Tibial artery (tissue), 4 donors: ENCODE measurements at regions not wholly inside any gene's neighbourhood (a gene's known extent, or its start where the extent isn't known, plus 50 kb on each side); places are given as distances from the start of the nearest gene placed in this dataset.

Experiments used
- DNase-seq, 2 donors: peaks; one replicate each; pipeline ENCODE4 v3.0.0-alpha.2; 2019
- H3K27ac ChIP-seq, 2 donors: fragments of 200-600 bp; sonication (generic) in 1 of 2; 1 replicate in 1 of 2; 2 replicates in 1 of 2; pipeline ENCODE4 v1.5.1; 2018 to 2019; ENCODE audit warnings: mild to moderate bottlenecking in 1 of 2
- H3K27me3 ChIP-seq, 2 donors: fragments of 200-600 bp; sonication (generic) in 1 of 2; one replicate each; pipeline versions ENCODE4 v1.5.1 to v1.6.0; 2016 to 2019
- H3K36me3 ChIP-seq, 3 donors: fragments of 200-600 bp; sonication (generic) in 2 of 3; one replicate each; pipeline ENCODE4 v1.5.1; 2016 to 2019; ENCODE audit warnings: mild to moderate bottlenecking in 2 of 3
- H3K4me1 ChIP-seq, 4 donors: fragments of 200-600 bp; sonication (generic) in 2 of 4; 1 replicate in 3 of 4; 2 replicates in 1 of 4; pipeline ENCODE4 v1.5.1; 2016 to 2019
- H3K4me3 ChIP-seq, 2 donors: fragments of 200-600 bp; sonication (generic) in 1 of 2; 1 replicate in 1 of 2; 2 replicates in 1 of 2; pipeline ENCODE4 v1.5.1; 2018 to 2019; ENCODE audit warnings: mild to moderate bottlenecking in 2 of 2
- H3K9me3 ChIP-seq, 3 donors: fragments of 200-600 bp; sonication (generic) in 1 of 3; one replicate each; pipeline ENCODE4 v1.5.1; 2016 to 2019
- intact Hi-C: fragments of 100-400 bp; cut with DNase I; formaldehyde crosslinking; loops from one replicate; pipeline ENCODE4 v1.15.0; 2023; ENCODE audit warnings: low total_unique reads
- TF ChIP-seq, protein P1 (sequence below), 2 experiments: fragments of 200-600 bp in 1 of 2; fragments of 450-650 bp in 1 of 2; IDR thresholded peaks; one replicate each; pipeline ENCODE4 v1.5.1; 2017 to 2019; ENCODE audit warnings: antibody characterized with exemption in 2 of 2, mild to moderate bottlenecking in 1 of 2, moderate library complexity in 1 of 2

DNA sequence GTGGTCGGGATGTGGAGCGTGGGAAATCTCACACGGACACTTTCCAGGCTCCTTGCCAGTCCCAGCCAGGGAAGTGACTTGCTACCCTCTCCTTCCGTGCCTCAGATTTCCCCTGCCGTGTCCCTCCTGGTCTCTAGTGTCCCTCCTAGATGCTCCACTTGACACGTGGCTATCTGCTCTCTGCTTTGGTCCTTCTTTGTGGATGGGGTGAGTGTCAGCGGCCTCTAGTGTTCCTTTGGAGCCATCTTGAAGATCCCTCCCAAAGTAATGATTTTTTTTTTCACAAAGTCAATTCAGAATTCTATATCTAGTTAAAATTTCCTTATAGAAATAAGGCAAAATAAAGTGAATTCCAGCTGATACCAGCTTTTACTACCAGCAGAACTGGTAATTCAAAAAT is 117.7 kb downstream of the MRPL36 start:
- DNase-seq: no peak
- TF ChIP-seq, protein P1, sequence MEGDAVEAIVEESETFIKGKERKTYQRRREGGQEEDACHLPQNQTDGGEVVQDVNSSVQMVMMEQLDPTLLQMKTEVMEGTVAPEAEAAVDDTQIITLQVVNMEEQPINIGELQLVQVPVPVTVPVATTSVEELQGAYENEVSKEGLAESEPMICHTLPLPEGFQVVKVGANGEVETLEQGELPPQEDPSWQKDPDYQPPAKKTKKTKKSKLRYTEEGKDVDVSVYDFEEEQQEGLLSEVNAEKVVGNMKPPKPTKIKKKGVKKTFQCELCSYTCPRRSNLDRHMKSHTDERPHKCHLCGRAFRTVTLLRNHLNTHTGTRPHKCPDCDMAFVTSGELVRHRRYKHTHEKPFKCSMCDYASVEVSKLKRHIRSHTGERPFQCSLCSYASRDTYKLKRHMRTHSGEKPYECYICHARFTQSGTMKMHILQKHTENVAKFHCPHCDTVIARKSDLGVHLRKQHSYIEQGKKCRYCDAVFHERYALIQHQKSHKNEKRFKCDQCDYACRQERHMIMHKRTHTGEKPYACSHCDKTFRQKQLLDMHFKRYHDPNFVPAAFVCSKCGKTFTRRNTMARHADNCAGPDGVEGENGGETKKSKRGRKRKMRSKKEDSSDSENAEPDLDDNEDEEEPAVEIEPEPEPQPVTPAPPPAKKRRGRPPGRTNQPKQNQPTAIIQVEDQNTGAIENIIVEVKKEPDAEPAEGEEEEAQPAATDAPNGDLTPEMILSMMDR (IDR thresholded peaks at IDR 0.05): no peak
- Histone ChIP-seq H3K27me3 (peaks cover 0 to 12% of the 10 kb centered on the region in 2 donors), H3K9me3 (peaks cover 0 to 2% (median 0%) of the 10 kb centered on the region in 3 donors), H3K36me3 (no peaks in the 10 kb centered on the region), H3K4me1 (no peaks in the 10 kb centered on the region), H3K4me3 (no peak overlapping the region), H3K27ac (no peak overlapping the region)
- intact Hi-C loops: no loop called here

DNA sequence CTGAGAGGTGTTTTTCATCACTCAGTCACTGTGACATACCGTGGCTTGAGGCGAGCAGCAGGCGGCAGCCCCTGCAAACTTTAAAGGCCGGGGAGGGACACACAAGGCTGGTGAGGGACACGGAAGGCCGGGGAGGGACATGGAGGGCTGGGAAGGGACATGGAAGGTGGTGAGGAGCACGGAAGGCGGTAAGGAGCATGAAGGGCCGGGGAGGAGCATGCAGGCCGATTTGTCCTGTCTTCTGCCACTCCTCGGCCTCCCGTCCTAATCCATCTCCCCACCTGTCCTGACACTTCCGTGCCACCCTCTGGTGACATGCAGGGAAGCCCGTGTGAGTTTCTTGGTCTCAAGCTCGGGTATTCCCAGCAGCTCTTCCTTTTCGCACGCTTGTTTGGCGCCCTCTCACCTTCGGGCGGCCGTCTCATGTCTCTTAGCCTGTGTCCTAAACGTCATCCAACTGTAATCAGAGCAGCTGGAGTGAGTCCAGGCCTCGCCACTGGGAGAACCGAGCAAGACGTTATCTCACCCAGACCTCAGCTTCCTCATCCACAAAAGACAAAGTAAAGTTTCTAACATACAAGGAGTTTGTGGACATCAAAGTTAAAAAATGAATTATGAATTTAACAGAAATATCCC is 126.5 kb downstream of the MRPL36 start:
- no peaks in the 10 kb centered on the region for H3K36me3 ChIP-seq
- TF ChIP-seq, protein P1 (IDR thresholded peaks at IDR 0.05): no peak
- intact Hi-C loops: no loop called here
- no peak overlapping the region for H3K27ac ChIP-seq
- H3K27me3 ChIP-seq: peaks cover 0 to 40% of the 10 kb centered on the region in 2 donors
- H3K4me3 ChIP-seq: no peak overlapping the region
- peaks cover 0 to 22% (median 2%) of the 10 kb centered on the region in 3 donors for H3K9me3 ChIP-seq
- DNase-seq: no peak
- no peaks in the 10 kb centered on the region for H3K4me1 ChIP-seq

DNA sequence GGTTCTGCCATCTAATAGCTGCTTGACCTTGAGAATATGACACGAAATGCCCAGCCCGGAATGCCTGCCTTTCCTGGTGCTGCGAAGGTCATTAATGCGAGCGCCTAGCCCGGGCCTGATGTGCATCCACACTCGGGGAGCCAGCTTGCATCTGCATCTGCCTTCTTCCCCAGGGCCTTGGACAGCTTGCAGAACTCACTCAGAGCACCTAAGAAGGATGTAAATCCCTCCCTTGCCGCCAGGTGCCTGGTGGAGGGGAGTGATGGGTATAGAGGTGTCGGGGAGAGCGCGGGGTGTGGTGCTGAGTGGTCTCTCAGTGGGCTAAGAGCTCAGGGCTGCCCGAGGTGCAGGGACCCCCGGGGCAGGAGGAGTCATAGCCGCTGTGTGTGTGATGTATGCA is 127.2 kb downstream of the MRPL36 start:
- Histone ChIP-seq H3K27me3 (peaks cover 0 to 48% of the 10 kb centered on the region in 2 donors), H3K27ac (no peak overlapping the region), H3K4me3 (no peak overlapping the region), H3K4me1 (peaks cover 0 to 5% (median 4%) of the 10 kb centered on the region in 4 donors), H3K9me3 (peaks cover 0 to 22% (median 0%) of the 10 kb centered on the region in 3 donors), H3K36me3 (no peaks in the 10 kb centered on the region)
- no peak for DNase-seq
- TF ChIP-seq, protein P1 (IDR thresholded peaks at IDR 0.05): no peak
- intact Hi-C loops: no loop called here

DNA sequence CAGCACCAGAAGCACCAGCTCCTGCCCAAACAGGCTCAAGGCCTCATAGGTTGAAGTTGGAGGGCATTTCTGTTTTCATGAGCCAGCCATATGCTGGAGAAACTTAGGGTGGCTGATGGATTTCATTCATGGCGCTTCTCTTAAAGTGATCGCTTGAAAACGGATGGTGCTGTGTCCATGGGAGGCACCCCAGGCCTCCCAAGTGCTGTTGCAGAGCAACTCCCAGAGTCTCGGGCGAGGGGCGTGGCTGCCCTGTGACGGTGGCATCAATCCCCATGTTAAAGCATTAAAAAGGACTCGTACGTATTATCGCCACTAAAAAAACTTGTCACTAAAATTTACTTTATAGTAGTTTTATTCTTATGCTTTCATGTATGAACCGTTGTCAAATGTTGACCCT is 128.3 kb downstream of the MRPL36 start:
- no peaks in the 10 kb centered on the region for H3K36me3 ChIP-seq
- no peak for DNase-seq
- TF ChIP-seq, protein P1 (IDR thresholded peaks at IDR 0.05): no peak
- H3K4me3 ChIP-seq: no peak overlapping the region
- no peak overlapping the region for H3K27ac ChIP-seq
- peaks cover 0 to 57% of the 10 kb centered on the region in 2 donors for H3K27me3 ChIP-seq
- intact Hi-C loops: no loop called here
- peaks cover 0 to 22% (median 0%) of the 10 kb centered on the region in 3 donors for H3K9me3 ChIP-seq
- peaks cover 0 to 14% (median 11%) of the 10 kb centered on the region in 4 donors for H3K4me1 ChIP-seq

DNA sequence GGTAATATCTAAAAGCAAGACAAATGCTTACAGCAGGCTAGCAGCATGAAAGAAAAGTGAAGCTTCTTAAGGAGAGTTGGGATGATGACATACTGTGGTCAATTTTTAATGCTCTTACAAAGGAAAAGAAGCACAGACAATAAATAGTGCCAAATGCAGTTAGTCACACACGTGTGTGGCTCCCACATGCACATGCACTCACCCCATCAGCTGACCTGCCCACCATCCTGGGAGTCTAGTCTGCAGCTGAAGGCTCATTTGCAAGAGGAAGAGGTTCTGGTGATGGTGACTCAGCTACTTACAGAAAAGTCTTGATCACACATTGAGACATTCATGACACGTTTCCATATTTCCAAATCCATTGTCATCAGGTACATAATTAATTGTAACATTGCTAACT is 129.3 kb downstream of the MRPL36 start:
- Histone ChIP-seq H3K27ac (no peak overlapping the region), H3K36me3 (no peaks in the 10 kb centered on the region), H3K9me3 (peaks cover 0 to 22% (median 0%) of the 10 kb centered on the region in 3 donors), H3K27me3 (peaks cover 0 to 67% of the 10 kb centered on the region in 2 donors), H3K4me3 (no peak overlapping the region), H3K4me1 (peaks cover 0 to 14% (median 11%) of the 10 kb centered on the region in 4 donors)
- intact Hi-C loops: no loop called here
- no peak for DNase-seq
- TF ChIP-seq, protein P1 (IDR thresholded peaks at IDR 0.05): no peak
